ENCODE measurements at regions not wholly inside any gene's neighbourhood (a gene's known extent, or its start where the extent isn't known, plus 50 kb on each side); places are given as distances from the start of the nearest gene placed in this dataset.

DNA sequence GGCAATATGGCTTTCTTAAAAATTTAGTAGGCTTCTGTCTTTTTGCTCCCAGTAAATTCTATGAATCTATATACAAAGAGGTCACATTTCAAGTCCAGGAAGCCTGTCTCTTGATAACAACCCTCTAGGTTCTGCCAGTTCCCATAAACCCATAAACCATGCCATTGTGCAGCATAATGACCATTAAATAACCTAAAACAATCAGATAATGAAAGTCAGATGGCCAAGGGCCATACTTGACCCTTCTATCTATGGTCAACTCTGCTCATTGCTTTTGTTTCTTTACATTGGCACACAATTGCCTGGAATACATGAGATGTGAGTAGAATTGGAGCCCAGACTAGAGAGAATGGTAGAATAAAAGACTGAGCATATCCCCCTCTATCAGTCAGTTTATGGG lies 305.4 kb upstream of the KIF2A start:
- TF ChIP-seq, protein P1, sequence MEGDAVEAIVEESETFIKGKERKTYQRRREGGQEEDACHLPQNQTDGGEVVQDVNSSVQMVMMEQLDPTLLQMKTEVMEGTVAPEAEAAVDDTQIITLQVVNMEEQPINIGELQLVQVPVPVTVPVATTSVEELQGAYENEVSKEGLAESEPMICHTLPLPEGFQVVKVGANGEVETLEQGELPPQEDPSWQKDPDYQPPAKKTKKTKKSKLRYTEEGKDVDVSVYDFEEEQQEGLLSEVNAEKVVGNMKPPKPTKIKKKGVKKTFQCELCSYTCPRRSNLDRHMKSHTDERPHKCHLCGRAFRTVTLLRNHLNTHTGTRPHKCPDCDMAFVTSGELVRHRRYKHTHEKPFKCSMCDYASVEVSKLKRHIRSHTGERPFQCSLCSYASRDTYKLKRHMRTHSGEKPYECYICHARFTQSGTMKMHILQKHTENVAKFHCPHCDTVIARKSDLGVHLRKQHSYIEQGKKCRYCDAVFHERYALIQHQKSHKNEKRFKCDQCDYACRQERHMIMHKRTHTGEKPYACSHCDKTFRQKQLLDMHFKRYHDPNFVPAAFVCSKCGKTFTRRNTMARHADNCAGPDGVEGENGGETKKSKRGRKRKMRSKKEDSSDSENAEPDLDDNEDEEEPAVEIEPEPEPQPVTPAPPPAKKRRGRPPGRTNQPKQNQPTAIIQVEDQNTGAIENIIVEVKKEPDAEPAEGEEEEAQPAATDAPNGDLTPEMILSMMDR (IDR thresholded peaks at IDR 0.05; ENCODE audit: insufficient read depth, low read depth, low read length, missing control alignments) = no peak
- no peak for DNase-seq (ENCODE audit: low read depth)
- H3K4me3 ChIP-seq (ENCODE audit: low read depth, low read length) = no peak overlapping the region

DNA sequence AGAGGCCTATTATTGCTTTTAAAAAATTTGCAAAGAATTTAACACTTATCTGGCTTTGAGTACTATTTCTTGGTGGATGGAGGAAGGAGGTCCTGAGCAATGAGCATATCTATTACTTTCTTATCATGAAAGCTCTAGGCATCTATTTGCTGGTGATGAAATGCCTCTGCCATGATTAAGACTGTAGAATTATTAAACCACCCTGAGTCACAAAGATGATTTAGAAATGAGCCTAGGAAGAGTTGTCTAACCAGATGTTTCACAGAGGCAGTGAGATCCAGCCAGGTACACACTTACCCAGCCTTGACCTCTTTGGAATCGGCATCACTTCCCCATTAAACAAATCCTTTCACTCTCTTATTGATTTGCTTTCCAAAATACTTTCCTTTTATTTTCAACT lies 304.4 kb upstream of the KIF2A start:
- TF ChIP-seq, protein P1 (IDR thresholded peaks at IDR 0.05; ENCODE audit: insufficient read depth, low read depth, low read length, missing control alignments) = no peak
- DNase-seq (ENCODE audit: low read depth) = no peak
- H3K4me3 ChIP-seq (ENCODE audit: low read depth, low read length) = no peak overlapping the region

DNA sequence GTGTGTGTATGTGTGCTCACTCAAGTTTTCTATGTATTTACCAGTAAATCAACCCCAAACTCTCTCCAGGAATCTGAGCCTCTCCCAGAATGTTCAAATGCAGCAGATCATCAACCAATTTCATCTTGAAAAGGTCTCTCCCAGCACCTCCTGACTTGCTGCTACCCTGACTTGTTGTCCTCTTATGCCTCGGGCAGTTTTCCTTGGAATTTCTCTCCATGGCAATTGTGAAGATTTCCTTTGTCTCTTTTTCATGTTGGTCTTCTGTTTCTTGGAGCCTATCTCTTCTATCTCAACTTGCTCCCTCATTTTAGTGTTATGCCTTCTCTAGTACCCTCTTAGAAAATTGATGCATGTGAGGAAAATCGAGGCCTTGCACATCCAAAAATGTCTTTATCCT lies 303.6 kb upstream of the KIF2A start:
- TF ChIP-seq, protein P1 (IDR thresholded peaks at IDR 0.05; ENCODE audit: insufficient read depth, low read depth, low read length, missing control alignments) = no peak
- no peak overlapping the region for H3K4me3 ChIP-seq (ENCODE audit: low read depth, low read length)
- DNase-seq (ENCODE audit: low read depth) = no peak

DNA sequence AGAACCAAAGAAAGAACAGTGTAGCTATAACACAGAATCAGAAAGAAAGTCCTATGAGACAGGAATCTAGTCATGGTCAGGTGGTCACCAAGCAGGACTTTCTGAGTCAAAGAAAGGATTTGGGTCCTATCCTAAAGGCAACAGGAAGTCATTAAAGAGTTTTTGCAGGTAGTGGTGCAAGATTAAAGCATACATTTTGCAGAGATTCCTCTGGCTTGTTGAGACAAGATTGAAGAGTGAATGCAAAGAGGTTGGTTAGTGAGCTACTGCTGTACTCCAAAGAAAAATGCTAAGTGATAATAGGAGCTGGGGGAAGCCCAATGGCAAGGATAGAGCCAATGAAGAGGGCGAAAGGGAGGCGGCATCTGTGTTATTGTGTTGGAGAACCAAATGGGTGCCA lies 300.5 kb upstream of the KIF2A start:
- no peak for DNase-seq (ENCODE audit: low read depth)
- TF ChIP-seq, protein P1 (IDR thresholded peaks at IDR 0.05; ENCODE audit: insufficient read depth, low read depth, low read length, missing control alignments) = no peak
- no peak overlapping the region for H3K4me3 ChIP-seq (ENCODE audit: low read depth, low read length)

DNA sequence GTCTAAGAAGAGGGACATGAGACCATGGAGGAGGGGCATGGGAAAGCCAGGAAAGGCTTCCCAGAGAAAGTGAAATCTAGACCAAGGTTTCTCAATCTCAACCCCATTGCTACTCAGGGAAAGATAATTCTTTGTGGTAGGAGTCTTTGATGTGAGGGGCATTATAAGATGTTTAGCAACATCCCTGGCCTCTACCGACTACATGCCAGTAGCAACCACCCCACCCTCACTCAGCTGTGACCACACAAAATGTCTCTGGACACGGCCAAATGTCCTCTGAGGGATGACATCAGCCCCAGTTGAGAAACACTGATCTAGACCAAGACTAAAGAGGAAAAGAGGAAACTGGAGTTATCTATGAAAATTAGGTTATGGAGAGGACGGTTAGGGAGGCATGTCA lies 298.5 kb upstream of the KIF2A start:
- TF ChIP-seq, protein P1 (IDR thresholded peaks at IDR 0.05; ENCODE audit: insufficient read depth, low read depth, low read length, missing control alignments) = no peak
- DNase-seq (ENCODE audit: low read depth) = no peak
- H3K4me3 ChIP-seq (ENCODE audit: low read depth, low read length) = no peak overlapping the region

DNA sequence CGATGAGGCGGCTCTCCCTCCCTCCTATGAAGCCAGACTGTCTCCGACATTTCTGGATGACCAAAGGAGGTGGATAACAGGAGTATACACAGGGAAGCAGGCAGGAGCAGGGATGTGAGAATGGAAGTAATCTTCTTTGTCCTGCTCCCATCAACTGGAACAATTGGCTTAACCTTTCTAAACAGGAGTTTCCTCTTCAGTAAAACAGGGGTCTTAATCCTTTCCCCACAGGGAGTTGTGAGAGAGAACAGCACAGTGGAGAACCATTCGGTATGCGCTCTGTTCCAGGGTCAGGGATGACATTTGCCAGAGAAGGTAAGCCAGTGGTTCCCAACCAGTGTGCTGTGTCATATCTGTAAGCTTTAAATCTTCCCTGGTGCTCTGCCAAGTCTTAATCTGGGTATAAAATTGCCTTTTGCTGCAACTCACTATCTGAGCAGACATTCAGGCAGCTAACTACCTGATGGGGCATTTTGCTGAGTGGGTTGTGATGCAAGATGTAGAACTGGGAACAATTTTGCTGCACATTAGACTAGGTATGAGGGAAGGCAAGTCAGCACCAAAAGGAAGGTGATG lies 294.8 kb upstream of the KIF2A start:
- no peak overlapping the region for H3K4me3 ChIP-seq (ENCODE audit: low read depth, low read length)
- TF ChIP-seq, protein P1 (IDR thresholded peaks at IDR 0.05; ENCODE audit: insufficient read depth, low read depth, low read length, missing control alignments) = no peak
- DNase-seq (ENCODE audit: low read depth) = no peak

DNA sequence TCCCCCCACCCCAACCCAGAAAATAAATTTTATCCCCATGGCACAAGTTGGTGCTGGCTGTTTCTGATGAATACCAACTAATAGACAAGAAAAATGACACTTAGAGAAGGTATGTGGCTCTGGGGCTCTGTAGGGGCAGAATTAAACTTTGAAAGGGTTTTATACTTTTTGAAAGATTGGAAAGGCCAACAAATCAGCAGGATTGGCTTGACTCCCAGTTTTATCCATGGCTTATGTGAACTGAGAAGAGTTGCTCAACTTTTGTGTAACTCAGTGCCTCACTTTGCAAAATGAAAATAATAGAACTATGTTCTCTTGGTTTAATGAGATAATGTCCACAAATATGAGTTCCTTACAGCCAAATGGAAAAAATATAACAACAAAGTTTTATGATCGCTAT lies 288.9 kb upstream of the KIF2A start:
- DNase-seq (ENCODE audit: low read depth) = no peak
- no peak overlapping the region for H3K4me3 ChIP-seq (ENCODE audit: low read depth, low read length)
- TF ChIP-seq, protein P1 (IDR thresholded peaks at IDR 0.05; ENCODE audit: insufficient read depth, low read depth, low read length, missing control alignments) = no peak
